Effector memory CD8-positive, alpha-beta T cell (primary cell): ENCODE measurements at regions not wholly inside any gene's neighbourhood (a gene's known extent, or its start where the extent isn't known, plus 50 kb on each side); places are given as distances from the start of the nearest gene placed in this dataset.

Experiments used
- ATAC-seq: fragments of 150-1000 bp; cut with Tn5 transposase; replicated peaks from 2 replicates; pipeline ENCODE4 v1.10.0; 2021; ENCODE audit warnings: mild to moderate bottlenecking, moderate library complexity
- DNase-seq, 3 experiments: peaks; one replicate each; pipeline ENCODE4 v3.0.0; 2021
- H3K27ac Mint-ChIP-seq, 2 donors: one replicate each; pipeline ENCODE4 v1.8.0; 2022; ENCODE audit warnings: mild to moderate bottlenecking in 2 of 2, mixed read lengths in 2 of 2, moderate library complexity in 2 of 2
- H3K27me3 Mint-ChIP-seq, 2 donors: one replicate each; pipeline ENCODE4 v1.8.0; 2022; ENCODE audit warnings: mixed read lengths in 2 of 2
- H3K36me3 Mint-ChIP-seq: one replicate; pipeline ENCODE4 v1.8.0; 2022; ENCODE audit warnings: mild to moderate bottlenecking, moderate library complexity, mixed read lengths; ENCODE audit not compliant: insufficient read depth
- H3K4me1 Mint-ChIP-seq, 2 donors: one replicate each; pipeline ENCODE4 v1.8.0; 2022; ENCODE audit warnings: low read depth in 2 of 2, mixed read lengths in 2 of 2
- H3K4me3 Mint-ChIP-seq, 2 donors: one replicate each; pipeline ENCODE4 v1.8.0; 2022; ENCODE audit warnings: mild to moderate bottlenecking in 2 of 2, mixed read lengths in 2 of 2, moderate library complexity in 2 of 2
- H3K9me3 Mint-ChIP-seq, 2 donors: one replicate each; pipeline ENCODE4 v1.8.0; 2022; ENCODE audit warnings: mixed read lengths in 2 of 2

- Mint-ChIP-seq H3K4me3 (no peak overlapping the region), H3K27ac (no peak overlapping the region), H3K36me3 (no peaks in the 10 kb centered on the region), H3K4me1 (no peaks in the 10 kb centered on the region), H3K9me3 (no peaks in the 10 kb centered on the region), H3K27me3 (peaks cover 30 to 63% of the 10 kb centered on the region in 2 donors)
- no peak for ATAC-seq
- DNase-seq = no peak
These were observed 134.1 kb downstream of the URI1 start for GRCh38 chr19:30076101-30076551.

- ATAC-seq (no peak), DNase-seq (no peak)
- Mint-ChIP-seq H3K9me3 (no peaks in the 10 kb centered on the region), H3K27ac (no peak overlapping the region), H3K4me1 (no peaks in the 10 kb centered on the region), H3K27me3 (peaks cover 39 to 72% of the 10 kb centered on the region in 2 donors), H3K4me3 (no peak overlapping the region), H3K36me3 (no peaks in the 10 kb centered on the region)
These were observed 135.0 kb downstream of the URI1 start for GRCh38 chr19:30076751-30077670.

GRCh38 chr19:30077851-30078355, 135.9 kb downstream of the URI1 start:
- Mint-ChIP-seq H3K9me3 (no peaks in the 10 kb centered on the region), H3K4me3 (no peak overlapping the region), H3K4me1 (no peaks in the 10 kb centered on the region), H3K36me3 (no peaks in the 10 kb centered on the region), H3K27me3 (peaks cover 45 to 81% of the 10 kb centered on the region in 2 donors), H3K27ac (no peak overlapping the region)
- no peak for ATAC-seq
- no peak for DNase-seq

GRCh38 chr19:30078381-30078910, 136.4 kb downstream of the URI1 start:
- Mint-ChIP-seq H3K9me3 (no peaks in the 10 kb centered on the region), H3K27me3 (peaks cover 45 to 82% of the 10 kb centered on the region in 2 donors), H3K4me1 (no peaks in the 10 kb centered on the region), H3K27ac (no peak overlapping the region), H3K4me3 (no peak overlapping the region), H3K36me3 (no peaks in the 10 kb centered on the region)
- DNase-seq = no peak
- no peak for ATAC-seq

GRCh38 chr19:30079200-30079599, 137.2 kb downstream of the URI1 start:
- Mint-ChIP-seq H3K9me3 (no peaks in the 10 kb centered on the region), H3K4me3 (no peak overlapping the region), H3K27ac (no peak overlapping the region), H3K36me3 (no peaks in the 10 kb centered on the region), H3K4me1 (no peaks in the 10 kb centered on the region), H3K27me3 (peaks cover 43 to 78% of the 10 kb centered on the region in 2 donors)
- DNase-seq (no peak), ATAC-seq (no peak)

- ATAC-seq (no peak), DNase-seq (no peak)
- no peak overlapping the region for H3K27ac Mint-ChIP-seq
- peaks cover 30 to 54% of the 10 kb centered on the region in 2 donors for H3K27me3 Mint-ChIP-seq
- no peaks in the 10 kb centered on the region for H3K9me3 Mint-ChIP-seq
- H3K36me3 Mint-ChIP-seq = no peaks in the 10 kb centered on the region
- no peaks in the 10 kb centered on the region for H3K4me1 Mint-ChIP-seq
- no peak overlapping the region for H3K4me3 Mint-ChIP-seq
These were observed 140.1 kb downstream of the URI1 start for GRCh38 chr19:30082168-30082567.

GRCh38 chr19:30082611-30083010, 140.6 kb downstream of the URI1 start:
- Mint-ChIP-seq H3K4me1 (no peaks in the 10 kb centered on the region), H3K4me3 (no peak overlapping the region), H3K27me3 (peaks cover 27 to 54% of the 10 kb centered on the region in 2 donors), H3K9me3 (no peaks in the 10 kb centered on the region), H3K27ac (no peak overlapping the region), H3K36me3 (no peaks in the 10 kb centered on the region)
- ATAC-seq = no peak
- DNase-seq = no peak

GRCh38 chr19:30083125-30083681, 141.2 kb downstream of the URI1 start:
- ATAC-seq (no peak), DNase-seq (no peak)
- H3K27me3 Mint-ChIP-seq = peaks cover 27 to 60% of the 10 kb centered on the region in 2 donors
- no peaks in the 10 kb centered on the region for H3K4me1 Mint-ChIP-seq
- no peak overlapping the region for H3K4me3 Mint-ChIP-seq
- H3K36me3 Mint-ChIP-seq = no peaks in the 10 kb centered on the region
- no peaks in the 10 kb centered on the region for H3K9me3 Mint-ChIP-seq
- no peak overlapping the region for H3K27ac Mint-ChIP-seq

GRCh38 chr19:30083701-30084156, 141.7 kb downstream of the URI1 start:
- Mint-ChIP-seq H3K27me3 (peaks cover 27 to 62% of the 10 kb centered on the region in 2 donors), H3K4me3 (no peak overlapping the region), H3K27ac (no peak overlapping the region), H3K4me1 (no peaks in the 10 kb centered on the region), H3K9me3 (no peaks in the 10 kb centered on the region), H3K36me3 (no peaks in the 10 kb centered on the region)
- no peak for DNase-seq
- no peak for ATAC-seq

- H3K27ac Mint-ChIP-seq = no peak overlapping the region
- peaks cover 21 to 62% of the 10 kb centered on the region in 2 donors for H3K27me3 Mint-ChIP-seq
- H3K4me1 Mint-ChIP-seq = no peaks in the 10 kb centered on the region
- H3K9me3 Mint-ChIP-seq = no peaks in the 10 kb centered on the region
- no peak overlapping the region for H3K4me3 Mint-ChIP-seq
- no peaks in the 10 kb centered on the region for H3K36me3 Mint-ChIP-seq
- DNase-seq (no peak), ATAC-seq (no peak)
These were observed 142.4 kb downstream of the URI1 start for GRCh38 chr19:30084390-30084819.

GRCh38 chr19:30085394-30085793, 143.4 kb downstream of the URI1 start:
- no peaks in the 10 kb centered on the region for H3K9me3 Mint-ChIP-seq
- no peak overlapping the region for H3K27ac Mint-ChIP-seq
- H3K4me1 Mint-ChIP-seq = no peaks in the 10 kb centered on the region
- H3K27me3 Mint-ChIP-seq = peaks cover 21 to 61% of the 10 kb centered on the region in 2 donors
- no peak for ATAC-seq
- no peak for DNase-seq
- H3K4me3 Mint-ChIP-seq = no peak overlapping the region
- no peaks in the 10 kb centered on the region for H3K36me3 Mint-ChIP-seq

GRCh38 chr19:30086220-30086619, 144.2 kb downstream of the URI1 start:
- Mint-ChIP-seq H3K4me3 (no peak overlapping the region), H3K36me3 (no peaks in the 10 kb centered on the region), H3K27ac (no peak overlapping the region), H3K9me3 (no peaks in the 10 kb centered on the region), H3K4me1 (no peaks in the 10 kb centered on the region), H3K27me3 (peaks cover 21 to 58% of the 10 kb centered on the region in 2 donors)
- no peak for DNase-seq
- ATAC-seq = no peak

- DNase-seq = no peak
- Mint-ChIP-seq H3K9me3 (no peaks in the 10 kb centered on the region), H3K4me1 (no peaks in the 10 kb centered on the region), H3K4me3 (no peak overlapping the region), H3K27me3 (peaks cover 14 to 51% of the 10 kb centered on the region in 2 donors), H3K27ac (no peak overlapping the region), H3K36me3 (no peaks in the 10 kb centered on the region)
- ATAC-seq = no peak
These were observed 144.9 kb downstream of the URI1 start for GRCh38 chr19:30086916-30087315.
